GM18508 (cell line): ENCODE measurements at regions not wholly inside any gene's neighbourhood (a gene's known extent, or its start where the extent isn't known, plus 50 kb on each side); places are given as distances from the start of the nearest gene placed in this dataset.
"Not testable (repeated sequence)": the region's sequence is repeated elsewhere in the genome, so short reads cannot be mapped to it uniquely, and the experiment has no call there.

Experiments used
- ATAC-seq: cut with Tn5 transposase; IDR thresholded peaks from one replicate; pipeline ENCODE4 v1.9.1; 2021; ENCODE audit warnings: moderate number of reproducible peaks; ENCODE audit not compliant: insufficient read depth, unreplicated experiment

DNA sequence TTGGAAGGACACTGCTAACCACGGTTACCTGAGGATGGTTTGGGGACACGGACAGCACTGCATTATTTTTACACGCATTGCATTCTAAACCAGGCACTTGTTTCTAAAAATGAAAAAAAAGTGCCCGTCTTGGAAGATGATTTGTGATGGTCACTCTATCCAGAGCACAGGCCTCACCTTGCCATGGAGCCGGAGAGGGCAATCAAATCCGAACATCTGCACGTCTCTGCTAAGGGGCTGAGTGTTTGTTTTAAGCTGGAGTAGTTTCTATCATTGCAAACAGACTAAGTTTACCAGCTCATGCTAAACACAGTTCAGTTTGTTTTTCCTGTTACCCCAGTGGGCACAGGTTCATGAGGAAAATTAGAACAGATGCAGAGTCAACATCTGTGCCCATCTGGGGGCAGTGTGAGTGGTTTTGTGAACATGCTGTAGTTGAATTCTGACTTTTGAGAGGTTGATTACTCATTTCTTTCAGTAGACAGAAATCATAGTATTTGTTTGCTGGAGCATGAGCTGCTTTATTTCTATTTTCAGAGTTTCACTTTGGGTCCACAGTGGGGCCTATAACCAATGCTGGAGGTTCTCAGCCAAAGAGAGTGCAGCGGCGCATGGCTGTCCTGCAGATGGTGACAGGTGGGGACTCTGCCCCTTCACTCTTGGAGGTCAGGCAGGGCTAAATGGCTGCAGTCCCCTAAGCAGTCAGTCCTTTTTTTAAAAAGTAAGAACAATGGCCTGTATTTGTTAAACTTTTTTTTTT lies 65.4 kb upstream of the ENPP6 start:
- ATAC-seq: peak; percentile 47

GRCh38 chr4:184282251-184282713 lies 64.6 kb upstream of the ENPP6 start:
- ATAC-seq: no peak

- ATAC-seq: peak; percentile 21
These were observed 63.8 kb upstream of the ENPP6 start for GRCh38 chr4:184281231-184282139.

GRCh38 chr4:184280591-184281071 lies 63.0 kb upstream of the ENPP6 start:
- ATAC-seq: peak; percentile 25

DNA sequence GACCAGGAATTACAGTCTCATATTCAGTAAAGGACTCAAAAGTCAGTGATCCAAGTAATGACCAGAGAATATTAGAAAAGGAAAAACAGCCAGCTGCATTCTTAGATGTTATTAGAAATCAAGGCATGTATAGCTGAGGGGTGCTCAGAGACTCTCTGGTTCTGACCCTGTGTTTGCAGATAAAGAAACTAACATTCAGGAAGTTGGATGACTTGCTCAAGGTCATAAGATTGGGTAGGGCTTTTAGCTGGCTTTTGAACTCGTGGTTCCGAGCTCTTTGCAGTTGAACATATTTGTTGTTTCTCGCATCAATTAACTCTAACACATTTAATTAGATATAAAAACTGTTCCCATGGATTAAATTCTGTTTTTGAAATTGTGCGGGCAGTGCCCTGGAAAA lies 62.5 kb upstream of the ENPP6 start:
- ATAC-seq: no peak

DNA sequence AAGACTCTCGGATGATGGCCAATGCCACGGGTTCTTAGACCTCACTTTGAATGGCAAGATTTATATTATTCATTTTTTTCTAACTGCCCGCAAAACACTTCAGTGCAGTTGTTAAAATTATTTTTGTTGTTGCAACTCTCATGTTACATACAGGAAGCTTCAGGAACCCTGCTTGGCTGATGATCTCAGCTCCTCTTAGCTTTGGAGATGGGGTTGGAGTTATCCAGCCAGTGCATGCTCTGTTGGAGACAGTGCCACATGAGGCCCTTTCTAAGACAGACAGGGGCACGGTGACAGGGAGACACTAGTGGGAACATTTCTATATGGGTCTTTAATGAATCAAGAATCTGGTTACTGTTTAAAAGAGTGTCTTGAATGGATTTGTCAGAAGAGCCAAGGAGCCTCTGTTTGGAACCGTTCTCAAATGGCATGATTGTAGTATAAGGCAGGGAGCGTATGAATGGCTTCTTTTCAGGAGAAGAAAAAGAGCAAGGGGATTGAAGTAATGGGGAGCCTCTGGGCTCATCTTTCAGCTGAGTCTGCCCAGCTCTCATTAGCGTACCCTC lies 61.9 kb upstream of the ENPP6 start:
- no peak for ATAC-seq

DNA sequence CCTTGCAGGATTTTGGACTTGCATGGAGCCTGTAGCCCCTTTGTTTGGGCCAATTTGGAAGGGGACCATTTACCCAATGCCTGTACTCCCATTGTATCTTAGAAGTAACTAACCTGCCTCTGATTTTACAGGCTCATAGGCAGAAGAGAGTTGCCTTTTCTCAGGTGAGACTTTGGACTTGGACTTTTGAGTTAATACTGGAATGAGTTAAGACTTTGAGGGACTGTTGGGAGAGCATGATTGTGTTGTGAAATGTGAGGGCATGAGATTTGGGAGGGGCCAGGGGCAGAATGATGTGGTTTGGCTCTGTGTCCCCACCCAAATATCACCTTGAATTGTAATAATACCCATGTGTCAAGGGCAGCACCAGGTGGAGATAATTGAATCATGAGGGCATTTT lies 60.1 kb upstream of the ENPP6 start:
- not testable (repeated sequence) for ATAC-seq

- not testable (repeated sequence) for ATAC-seq
These were observed 59.3 kb upstream of the ENPP6 start for GRCh38 chr4:184277010-184277409.

GRCh38 chr4:184276346-184276745 lies 58.7 kb upstream of the ENPP6 start:
- not testable (repeated sequence) for ATAC-seq

- no peak for ATAC-seq
These were observed 58.1 kb upstream of the ENPP6 start for GRCh38 chr4:184275766-184276165.

DNA sequence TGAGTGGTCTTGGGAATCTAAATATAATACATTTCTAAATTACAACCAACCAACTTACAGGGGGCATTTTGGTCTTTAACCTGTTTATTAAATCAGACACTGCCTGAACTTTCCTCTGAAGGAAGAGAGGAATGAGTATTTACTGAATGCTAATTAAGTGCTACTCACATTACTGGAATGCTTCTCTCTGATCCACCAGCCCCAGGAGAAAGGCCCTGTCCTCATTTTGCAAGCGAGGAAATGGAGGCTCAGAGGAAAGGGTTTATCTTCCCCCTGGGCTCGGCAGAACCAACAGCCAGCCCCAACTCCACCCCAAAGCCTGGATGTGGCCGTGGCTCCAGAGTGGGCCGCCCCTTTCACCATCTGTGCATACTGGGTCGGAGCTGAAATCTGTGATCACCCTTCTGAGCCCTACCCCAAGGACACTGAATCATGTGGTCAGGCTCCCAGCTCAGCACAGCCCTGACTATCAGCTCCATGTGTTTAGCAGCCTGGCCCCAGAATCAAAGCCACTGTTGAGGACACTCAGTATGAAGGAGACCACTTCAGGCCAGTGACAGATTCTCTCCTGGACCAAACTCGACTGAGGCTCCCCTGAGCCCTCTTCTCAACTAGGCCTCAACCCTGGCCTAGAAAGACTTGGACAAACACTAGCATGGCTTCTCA lies 56.7 kb upstream of the ENPP6 start:
- ATAC-seq: no peak

- no peak for ATAC-seq
These were observed 55.8 kb upstream of the ENPP6 start for GRCh38 chr4:184273166-184274147.

GRCh38 chr4:184270808-184271413 lies 53.2 kb upstream of the ENPP6 start:
- ATAC-seq: no peak

GRCh38 chr4:184269879-184270430 lies 52.3 kb upstream of the ENPP6 start:
- no peak for ATAC-seq

- no peak for ATAC-seq
These were observed 51.0 kb upstream of the ENPP6 start for GRCh38 chr4:184268584-184269160.

DNA sequence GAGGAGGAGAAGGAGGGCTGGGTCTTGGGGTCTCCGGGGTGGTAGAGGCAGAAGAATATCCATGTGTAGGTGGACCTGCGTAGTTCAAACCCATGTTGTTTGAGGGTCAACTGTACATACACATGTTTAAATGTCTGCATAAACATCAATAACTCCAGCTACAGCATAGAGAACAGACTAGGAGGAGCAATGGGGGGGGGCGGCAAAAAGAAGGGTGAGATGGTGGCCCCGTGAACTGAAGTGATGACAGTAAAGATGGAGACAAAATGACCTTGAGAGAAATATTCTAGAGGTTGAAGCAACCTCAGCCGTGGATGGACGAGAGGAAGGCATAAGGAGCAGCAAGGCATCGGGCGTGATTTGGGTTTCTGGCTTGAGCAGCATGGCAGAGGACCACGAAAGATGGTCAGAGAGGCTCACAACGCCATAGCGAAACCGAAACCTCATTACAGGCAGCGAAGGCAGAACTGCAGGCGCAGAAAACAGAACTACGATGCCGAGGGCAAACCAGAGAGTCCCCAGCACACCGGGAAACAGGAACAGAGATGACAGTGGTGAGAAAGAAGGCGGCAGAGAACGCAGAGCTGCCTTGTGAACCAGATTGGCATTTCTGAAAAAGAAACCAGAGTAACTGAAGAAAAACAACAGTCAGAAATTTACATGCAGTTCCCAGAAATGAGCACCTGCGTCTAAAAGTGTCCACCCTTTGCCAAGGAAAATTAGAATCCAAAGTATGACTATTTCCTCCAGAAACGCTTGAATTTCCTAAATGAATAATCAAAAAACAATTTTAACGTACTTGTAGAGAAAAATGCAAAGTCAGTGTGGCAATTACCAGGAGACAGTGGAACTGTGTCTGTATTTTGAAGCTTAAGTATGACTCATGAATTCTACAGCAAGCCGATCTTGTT lies 50.3 kb upstream of the ENPP6 start:
- peak; percentile 59 for ATAC-seq
